Femur (tissue), 1 donor: ENCODE measurements at regions not wholly inside any gene's neighbourhood (a gene's known extent, or its start where the extent isn't known, plus 50 kb on each side); places are given as distances from the start of the nearest gene placed in this dataset.

ENCODE experiments used
- DNase-seq: peaks from one replicate; pipeline ENCODE4 v3.0.0-alpha.2; 2017

DNA sequence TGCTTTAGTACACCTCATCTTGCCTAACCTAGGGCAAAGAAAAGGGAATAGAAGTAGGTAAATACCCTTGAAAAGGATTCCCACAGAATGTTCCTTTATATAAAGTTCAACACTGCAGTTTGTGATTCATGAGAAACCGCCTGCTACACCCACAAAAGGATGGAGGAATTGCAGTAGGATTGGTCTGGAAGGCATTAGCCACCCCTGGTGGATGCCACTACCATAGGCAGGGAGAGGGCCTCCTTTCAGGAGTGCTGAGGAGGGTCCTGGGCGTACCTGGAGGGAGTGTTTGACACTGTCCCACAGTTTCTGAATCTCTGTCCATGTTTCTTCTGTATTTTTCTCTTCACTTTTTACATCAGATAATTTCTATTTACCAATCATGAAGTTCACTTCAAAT, 221.8 kb upstream of the TMEM72 start:
- no peak for DNase-seq

DNA sequence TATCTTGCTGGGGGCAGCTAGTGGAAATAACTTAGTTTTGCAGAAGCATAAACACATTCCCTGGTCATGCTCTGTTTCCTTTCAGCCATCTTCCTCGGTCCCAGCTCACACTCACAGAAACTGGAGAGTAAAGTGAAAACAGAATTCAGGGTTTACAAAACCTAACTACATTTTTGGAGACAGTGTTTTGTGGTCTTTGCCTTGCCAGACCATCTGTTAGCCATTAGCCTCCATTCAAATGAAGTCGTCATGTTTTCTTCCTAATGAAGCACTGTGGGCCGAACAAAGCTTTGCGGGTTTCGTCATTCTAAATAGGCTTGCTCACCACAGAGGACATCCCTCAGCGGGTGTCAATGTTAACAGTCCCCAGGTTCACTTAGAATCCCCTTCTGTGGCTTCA, 214.6 kb upstream of the TMEM72 start:
- DNase-seq = peak; percentile 83

DNA sequence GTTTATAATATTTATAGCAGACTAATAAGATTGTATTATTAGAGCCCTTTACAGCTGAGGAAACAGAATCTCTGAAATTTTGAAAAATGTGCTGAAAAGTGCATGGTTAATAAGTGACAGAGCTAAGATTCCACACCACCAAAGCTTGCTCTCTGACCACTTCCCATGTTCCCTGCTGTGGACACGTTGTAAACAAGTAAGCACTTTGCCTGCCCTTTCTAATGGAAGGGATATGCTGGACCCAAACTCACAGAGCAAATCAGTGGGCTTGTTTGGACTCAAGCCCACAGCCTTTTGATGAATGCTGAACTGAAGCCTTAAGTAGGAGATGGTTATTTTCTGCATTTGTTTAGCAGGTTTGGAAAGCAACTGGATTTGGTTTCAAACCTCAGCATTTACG, 214.0 kb upstream of the TMEM72 start:
- no peak for DNase-seq

DNA sequence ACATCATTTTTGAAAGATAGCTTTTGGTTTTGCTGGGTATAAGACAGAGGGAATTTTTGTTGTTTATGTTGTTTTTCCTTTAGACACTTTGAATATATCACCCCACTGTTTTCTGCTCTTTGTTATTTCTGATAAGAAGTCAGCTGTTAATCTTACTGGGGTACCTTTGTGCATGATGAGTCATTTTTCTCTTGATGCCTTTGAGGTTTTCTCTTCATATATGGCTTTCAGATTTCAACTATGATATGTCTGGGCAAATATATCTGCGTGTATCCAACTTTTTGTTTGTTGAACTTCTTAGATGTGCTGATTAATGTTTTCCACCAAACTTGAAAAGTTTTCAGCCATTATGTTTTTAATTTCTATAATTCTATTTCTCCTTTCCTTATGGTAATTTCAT, 208.6 kb upstream of the TMEM72 start:
- no peak for DNase-seq

DNA sequence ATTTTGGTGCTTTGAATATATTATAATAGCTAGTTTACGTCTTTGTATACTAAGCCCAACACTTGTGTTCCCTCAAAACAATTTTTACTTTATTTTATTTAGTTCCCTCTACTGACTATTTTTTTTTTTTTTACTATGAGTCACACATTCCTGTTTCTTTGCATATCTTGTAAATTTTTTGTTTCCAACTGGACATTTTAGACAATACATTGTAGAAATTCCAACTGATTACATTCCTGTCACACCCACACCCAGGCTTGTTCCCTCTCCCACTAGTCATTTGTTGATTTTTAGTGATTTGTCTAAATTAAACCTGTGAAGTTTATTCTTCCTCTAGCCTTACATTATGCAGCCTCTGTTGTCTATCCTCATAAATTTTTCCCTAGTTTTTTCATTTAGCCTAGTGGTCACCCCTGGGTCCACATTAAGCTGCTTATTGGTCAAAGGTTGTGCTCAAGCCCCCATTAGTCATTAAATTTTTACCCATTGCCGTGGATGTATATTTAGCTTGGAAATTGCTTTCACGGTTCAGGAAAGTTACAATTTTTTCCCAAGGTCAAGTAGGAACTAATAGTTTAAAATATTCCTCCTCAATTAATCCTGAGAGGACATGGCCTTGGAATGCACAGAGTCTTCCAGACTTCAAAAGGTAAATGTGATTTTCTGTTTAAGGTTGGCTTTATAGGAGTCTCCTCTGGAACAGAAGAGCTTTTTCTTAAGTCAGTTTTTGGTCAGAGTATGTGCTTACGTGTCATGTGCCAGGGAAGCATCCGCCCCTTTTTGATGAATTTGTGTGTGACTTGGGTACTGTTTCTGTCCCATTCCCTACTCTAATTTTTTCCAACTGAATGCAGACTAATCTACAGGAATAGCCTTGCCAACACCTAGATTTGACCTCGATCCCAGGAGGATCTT, 207.6 kb upstream of the TMEM72 start:
- no peak for DNase-seq

DNA sequence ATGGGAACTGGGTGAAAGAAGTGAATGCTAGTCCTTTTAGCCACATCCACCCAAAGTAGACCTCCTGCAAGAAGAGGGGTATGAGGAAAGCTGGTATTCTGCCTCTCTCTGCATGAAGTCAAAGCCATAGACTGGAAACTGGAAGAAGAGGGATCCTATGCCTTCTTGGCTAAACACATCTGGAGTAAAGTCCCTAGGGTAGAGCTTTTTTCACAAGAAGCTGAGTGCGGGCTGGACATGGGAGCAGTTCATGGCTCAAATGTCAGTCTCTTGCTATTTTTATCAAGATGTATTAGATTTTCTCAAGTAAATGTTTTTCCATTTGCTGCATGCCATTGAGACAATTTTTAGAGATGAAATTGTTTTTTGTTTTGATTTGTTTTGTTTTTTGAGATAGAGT, 206.5 kb upstream of the TMEM72 start:
- no peak for DNase-seq

DNA sequence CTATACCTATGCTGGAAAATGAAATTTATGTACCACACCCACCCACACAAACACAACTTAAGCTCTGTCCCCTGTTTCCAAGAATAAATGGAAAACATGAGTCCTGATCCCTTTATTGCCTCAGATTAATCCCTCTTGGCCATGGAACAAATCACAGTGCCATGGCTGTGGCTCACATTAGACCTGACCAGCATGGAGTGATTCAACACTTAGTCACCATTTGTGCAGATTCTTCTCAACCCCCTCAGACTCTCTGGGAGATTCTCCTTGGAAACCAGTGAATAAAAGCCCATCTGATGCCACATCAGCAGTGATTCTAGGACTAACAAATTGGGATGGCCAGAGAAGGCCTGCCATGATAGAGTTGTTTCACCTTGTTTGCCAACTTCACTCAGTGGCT, 204.4 kb upstream of the TMEM72 start:
- no peak for DNase-seq

DNA sequence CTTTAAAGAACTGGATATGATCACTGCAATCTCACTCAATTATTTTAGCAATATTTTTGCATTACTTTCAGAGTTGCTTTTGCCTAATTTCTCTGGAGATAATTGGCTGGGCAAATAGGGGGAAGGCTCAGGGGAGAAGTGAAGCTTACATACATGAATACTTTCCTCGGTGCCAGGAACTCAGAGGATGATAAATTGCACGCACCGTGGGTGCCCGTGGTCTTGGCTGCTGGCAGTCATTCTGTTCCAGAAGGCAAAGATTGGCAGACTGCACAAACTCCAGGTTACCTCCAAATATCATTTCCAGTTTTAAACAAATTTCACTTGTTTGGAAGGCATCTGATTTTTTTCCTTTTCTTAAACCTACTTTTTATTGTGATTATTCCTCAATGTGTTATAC, 197.8 kb upstream of the TMEM72 start:
- no peak for DNase-seq

DNA sequence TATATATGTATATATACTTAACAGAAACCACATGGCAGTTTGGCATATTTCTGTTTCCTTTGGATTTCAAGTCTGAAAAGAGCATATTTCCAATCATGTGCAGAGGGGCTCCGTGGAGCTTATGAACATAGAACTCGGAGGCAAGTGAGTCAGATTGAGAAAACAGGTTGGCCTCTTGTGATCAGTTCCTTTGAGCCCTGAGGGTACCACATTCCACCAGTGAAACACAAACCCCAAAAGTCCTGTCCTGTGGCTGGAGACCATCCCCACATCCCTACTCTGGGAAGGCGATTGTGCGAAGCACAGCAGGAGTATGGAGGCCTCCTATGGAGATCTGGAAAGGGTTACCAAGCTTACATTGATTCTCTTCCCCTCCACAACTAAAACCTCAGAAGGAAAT, 196.7 kb upstream of the TMEM72 start:
- no peak for DNase-seq

DNA sequence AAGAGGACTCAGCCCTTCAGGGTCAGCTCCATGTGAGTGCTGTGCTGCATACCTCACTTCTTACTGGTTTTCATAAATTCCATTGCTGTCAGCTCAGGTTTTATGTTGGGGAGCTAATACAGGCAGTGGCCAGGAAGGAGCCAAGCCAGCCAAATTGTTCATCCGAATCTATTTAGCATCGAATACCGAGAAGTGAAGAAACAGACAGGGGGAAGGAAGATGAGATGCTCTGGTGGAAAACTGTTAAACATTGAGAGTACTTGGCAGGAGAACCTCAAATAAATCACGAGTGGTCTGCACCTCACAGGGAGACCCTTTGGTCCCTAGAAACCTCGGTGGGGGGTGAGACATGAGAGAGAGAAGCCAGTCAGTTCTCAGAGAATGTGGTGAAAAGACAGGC, 196.0 kb upstream of the TMEM72 start:
- DNase-seq = peak; percentile 35

DNA sequence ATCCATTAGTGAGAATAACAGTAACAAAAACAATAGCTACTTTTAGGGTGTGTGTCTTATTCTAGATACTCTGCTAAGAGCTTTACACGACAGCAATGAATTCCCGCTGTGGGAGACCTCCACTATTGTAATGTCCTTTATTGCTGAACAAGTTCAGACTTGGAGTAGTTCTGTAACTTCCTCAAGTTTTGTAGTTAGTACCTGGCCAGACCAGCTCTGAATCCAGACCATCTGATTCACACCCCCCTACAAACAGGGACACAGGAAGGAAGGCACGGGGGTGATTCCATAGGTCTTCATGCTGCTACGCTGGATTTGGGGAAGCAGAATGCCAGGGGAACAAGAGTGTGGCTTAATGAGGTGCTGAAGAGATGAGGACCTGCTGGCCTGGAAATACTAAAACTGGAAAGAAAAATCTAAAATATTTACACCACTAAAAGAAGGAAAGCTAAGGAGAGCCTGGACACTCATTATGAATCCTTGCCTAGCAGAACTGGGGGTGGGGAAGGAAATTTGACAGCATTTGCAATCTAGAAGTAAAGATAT, 194.6 kb upstream of the TMEM72 start:
- no peak for DNase-seq

DNA sequence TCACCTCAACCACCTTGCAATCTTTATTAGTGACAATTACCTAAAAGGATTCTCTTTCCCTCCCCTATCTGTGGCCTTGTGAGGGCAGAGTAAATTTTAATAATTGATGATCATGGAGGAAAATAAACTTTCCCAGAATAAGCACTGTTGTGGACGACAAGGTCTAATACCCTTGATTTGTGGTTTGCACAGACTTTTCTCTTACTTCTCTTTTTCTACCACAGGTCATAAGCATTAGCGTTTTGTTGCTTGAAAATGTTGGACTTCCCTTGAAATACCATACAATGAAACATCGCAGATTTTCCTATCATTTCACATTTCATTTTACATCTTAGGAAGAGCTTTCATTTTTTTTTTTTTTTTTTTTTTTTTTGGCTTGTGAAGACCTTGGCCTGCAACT, 188.1 kb upstream of the TMEM72 start:
- no peak for DNase-seq

DNA sequence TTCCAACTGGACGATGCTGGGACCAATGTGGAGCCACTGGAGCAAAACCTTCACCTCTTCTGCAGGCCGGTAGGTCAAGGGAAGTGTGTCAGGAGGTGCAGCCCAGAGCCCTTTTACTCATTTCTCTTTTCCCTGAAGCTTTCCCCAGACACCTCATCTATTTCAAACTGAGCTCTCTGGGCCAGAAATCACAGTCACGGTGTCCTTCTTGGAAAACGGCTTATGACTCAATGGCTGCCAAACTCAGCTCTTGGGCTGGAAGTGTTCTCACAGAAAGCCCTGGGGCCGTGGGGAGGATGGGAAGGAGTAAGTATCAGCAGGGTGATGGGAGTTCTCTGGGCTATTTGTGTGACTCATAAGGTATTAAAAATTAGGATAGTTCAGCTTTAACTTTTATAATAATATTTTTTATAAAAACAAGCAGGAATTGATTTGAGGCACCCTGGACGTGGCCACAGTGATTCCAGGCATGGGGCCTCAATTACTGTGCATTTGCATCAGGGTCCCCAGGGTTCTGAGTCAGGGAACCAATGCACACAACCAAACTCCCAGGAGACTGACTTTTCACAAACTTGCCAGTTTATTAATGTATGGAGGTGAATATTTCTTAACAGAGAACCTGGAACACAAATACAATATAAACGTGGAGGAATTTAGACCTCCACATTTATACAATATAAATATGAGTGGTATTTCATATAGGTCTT, 187.4 kb upstream of the TMEM72 start:
- peak; percentile 73 for DNase-seq

DNA sequence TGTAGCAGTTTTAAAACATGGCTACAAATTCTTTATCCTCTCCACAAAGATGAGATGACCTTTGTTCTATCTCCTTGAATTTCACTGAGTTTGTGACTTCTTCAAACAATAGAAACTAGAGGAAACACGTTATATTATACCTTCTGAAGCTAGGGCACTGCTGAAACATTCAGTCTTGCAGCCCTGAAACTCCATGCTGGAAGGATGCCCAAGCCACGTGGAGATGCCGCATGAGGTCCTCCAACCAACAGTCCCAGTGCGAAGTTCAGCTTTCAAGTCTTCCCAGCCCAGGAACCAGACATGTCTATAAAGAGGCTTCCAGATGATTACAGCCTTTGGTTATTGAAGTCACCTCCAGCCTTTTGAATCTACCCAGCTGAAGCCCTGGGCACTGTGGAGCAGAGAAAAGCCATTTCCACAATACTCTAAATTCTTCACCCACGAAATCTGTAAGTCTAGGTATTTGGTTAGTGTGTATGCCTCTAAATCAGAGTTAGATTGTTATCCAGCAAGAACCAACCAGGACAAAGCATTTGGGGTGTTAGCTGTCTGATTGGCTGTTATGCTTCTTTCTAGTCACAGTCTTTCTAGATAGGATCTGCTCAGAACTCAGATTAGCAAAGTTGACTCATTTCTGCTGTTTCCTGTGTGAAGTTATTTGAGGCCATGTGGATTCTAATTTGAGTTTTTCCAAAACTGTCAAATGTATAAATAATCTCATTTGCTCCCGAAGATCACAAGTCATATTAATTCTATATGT, 186.5 kb upstream of the TMEM72 start:
- DNase-seq = no peak

DNA sequence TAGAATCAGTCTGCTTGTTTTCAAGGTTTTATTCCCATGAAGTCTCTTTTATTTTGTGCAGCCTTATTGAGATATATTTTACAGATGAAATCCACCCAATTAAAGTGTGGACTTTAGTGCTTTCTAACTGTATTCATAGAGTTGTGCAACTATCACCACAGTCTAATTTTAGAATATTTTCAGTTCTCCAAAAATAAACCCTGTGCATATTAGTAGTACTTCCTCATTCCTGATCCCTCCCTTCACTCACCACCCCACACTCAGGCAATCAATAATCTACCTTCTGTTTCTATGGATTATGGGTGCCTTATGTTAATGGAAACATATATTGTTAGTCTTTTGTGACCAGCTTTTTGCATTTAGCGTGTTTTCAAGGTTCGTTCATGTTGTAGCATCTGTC, 185.7 kb upstream of the TMEM72 start:
- DNase-seq = no peak

DNA sequence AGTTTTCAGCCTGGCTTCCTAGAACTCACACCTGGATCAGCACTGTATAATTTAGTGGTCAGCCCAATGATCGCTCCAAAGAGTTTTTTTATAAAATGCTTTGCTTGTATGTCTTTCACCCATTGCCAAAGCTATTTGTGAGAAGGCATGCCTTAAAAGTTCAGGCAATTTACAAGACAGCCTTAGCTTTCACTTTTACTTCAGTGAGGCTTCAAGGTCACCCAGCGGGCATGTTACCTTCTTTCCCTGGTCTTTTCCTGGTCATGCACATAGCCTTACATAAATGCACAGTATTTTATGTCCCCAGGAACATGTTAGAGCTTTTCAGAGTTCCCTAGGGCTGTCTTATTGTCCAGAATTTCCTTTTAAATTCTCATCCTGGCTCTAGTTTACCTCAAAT, 179.9 kb upstream of the TMEM72 start:
- no peak for DNase-seq

DNA sequence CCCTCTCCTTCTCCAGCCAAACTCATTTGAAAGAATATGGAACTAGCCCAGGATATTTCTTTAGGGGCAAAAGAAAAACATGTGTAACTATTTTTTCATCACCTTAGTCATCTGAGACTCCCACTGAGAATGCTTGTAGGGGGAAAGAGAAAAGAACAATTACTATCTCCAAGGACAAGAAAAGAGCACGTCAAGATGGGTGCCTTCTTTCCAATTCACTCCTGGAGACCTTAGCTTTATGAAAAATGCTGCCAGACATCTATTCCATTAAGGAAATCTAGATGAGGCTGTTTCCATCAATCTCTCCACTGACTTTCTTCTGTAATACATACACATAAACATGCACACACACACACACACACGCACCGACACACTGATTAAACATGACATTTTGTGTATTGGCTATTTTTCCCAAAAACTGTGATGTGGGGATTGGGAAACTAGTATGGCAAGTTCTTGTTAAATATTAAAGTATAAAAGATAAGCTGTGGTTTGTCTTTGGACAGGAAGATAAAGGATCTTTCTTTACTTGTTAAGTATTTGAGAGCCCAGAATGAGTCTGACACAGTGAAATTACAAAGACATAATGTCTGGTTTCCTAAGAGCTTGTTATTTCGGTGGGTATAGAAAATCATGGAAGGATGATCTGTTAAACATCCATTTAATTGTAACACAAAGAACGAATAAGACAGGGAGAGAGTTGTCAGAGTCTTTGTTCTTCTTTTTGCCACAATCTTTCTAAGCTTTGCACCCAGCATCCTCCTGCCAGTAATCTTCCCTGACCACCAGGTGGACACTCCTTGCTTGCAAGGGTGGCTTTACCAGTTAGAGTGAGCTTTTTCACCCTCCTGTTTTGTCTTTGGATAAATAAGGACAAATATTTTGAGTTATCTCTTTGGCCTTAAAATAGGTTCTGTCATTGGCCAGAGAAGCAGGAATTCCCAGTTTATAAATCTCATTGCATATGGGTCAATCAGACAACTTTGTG, 177.3 kb upstream of the TMEM72 start:
- DNase-seq = no peak

DNA sequence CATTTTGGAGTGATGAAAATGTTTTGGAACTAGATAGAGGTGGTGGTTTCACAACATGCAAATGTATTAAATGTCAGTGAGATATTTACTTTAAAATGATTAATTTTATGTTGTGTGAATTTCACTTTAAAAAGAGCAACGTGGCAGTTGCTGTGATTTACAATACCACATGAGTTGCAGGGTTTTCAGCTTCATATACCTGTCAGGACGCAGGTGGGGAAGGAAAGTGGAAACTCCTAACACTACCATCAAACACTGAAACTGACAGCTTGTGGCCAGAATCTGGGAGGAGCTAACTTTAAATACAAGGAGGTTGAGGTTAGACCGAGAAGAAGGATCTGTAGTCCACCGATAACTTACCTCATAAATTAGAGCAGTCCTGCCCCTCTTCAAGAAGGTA, 168.9 kb upstream of the TMEM72 start:
- DNase-seq = no peak

DNA sequence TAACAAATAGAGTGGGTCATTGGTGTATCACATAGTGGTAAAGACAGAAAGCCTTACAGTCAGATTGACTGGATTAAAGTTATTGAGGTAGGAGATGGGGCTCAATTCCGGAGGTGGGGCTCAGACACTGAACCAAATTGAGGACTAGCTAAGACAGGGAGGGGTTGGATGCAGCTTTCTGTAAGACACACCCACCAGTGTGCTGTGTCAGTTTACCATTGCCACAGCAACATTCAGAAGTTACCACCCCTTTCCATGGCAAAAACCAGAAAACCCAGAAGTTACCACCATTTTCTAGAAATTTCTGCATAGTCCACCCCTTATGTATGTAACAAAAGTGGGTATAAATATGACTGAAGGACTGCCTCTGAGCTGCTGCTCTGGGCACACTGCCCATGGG, 167.6 kb upstream of the TMEM72 start:
- DNase-seq = no peak

DNA sequence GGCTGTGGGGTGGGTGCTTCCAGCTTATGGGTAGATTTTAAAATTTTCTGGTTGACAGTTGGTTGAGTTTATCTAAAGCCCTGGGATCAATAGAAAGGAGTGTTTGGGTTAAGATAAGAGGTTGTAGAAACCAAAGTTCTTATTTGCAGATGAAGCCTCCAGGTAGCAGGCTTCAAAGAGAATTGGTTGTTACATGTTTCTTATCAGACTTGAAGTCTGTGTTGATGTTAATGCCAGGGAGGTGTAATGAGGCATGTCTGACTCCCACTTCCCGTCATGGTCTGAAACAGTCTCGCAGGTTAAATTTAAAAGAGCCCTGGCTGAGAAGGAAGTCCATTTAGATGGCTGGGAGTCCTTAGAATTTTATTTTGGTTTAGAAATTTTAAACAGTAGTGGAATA, 165.2 kb upstream of the TMEM72 start:
- no peak for DNase-seq

DNA sequence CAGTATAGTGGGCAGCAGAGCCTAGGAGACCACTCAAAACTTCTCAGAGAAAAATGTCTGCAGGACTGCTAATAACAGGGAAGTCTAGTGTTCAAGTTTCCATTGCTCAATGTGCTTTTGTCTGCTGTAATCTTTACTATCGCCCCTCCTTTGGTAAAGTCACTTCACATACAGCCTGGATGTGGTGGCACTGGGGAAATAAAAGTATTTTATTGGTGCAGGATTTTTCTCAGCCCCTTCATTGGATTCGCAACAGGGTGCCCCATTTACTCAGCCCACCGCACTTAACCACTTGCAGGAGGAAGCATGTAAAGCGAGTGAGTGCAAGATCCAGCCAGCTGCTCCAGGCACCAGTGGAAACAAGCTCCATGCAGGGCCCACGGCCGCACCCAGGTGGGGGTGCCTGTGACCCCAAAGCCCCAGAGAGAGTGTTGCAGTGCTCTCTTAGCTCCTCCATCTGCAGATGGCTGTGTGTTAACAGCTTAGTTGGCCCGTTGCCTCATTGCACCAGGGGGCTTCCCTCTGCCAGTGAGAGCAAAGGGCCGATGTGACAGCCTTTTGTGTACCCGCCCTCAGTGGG, 163.5 kb upstream of the TMEM72 start:
- no peak for DNase-seq

DNA sequence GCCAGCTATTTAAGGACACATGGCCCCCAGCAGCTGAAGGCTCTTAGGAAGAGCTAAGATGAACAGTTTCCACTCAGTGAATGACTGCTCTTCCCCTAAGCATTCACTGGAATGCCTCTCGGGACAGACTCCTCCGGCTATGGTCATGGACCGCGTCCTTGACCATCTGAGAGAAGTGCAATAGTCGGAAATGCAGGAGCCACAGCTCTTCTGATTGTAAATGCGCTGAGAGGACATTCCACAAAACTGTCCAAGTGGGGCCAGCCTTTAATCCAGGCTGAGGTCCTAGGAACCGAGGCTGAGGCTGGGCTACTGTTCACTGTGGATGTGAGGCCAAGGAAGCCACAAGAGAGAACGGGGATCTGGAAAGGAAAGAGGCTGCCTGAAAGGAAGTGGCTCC, 162.0 kb upstream of the TMEM72 start:
- DNase-seq = no peak
